ENCODE measurements at regions not wholly inside any gene's neighbourhood (a gene's known extent, or its start where the extent isn't known, plus 50 kb on each side); places are given as distances from the start of the nearest gene placed in this dataset.

DNA sequence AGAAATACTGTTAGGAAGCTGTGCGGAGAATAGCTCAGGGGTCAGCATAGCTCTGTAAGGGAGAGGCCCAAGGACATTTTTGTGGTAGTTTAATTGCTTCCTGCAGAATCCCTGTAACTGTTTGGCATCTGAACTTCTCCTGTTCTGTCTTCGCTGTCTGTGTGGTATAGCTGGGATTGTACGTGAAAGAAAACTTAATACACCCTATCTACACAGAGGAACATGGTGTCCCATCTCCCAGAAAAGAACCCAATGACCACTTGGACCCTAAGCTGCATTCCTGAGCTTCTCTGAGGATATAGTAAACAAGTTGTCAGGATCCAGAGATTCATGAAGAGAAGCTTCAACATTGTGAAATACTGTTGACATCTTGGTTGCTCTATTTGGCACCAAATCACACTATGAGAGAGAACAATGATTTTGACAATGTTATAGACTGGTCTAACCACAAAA, 81.3 kb downstream of the CDC42EP3 start:
- Histone ChIP-seq H4K20me1 (replicated peaks in 1 of 2; ENCODE audit: control insufficient read depth in 1 of 2, insufficient read depth in 2 of 2, low read length in 2 of 2) (no peaks in the 10 kb centered on the region), H4K5ac (ENCODE audit: insufficient read length, low read depth, low read length) (no peak overlapping the region), H3K4ac (replicated peaks; ENCODE audit: insufficient read length, low read depth, low read length) (no peak overlapping the region), H3K9ac (replicated peaks in 1 of 4; ENCODE audit: extremely low read depth in 1 of 4, low read depth in 3 of 4, low read length in 3 of 4) (no peak overlapping the region), H2BK15ac (ENCODE audit: low read length) (no peak overlapping the region), H3K18ac (ENCODE audit: extremely low read depth, low read length) (no peak overlapping the region), H3K56ac (replicated peaks; ENCODE audit: insufficient read length, low read depth, low read length) (no peak overlapping the region), H2AFZ (ENCODE audit: low read length) (peak overlapping the region; percentile 36; the same call in 1 of the 2 replicates), H3K27ac (ENCODE audit: low read depth, low read length) (no peak overlapping the region), H3K23ac (ENCODE audit: insufficient read length) (no peak overlapping the region), H2BK20ac (ENCODE audit: low read length) (no peak overlapping the region), H3K9me3 (ENCODE audit: insufficient read depth in 2 of 2, low read depth in 1 of 2, low read length in 1 of 2) (peaks cover 0 to 8% of the 10 kb centered on the region in 2 experiments; a peak in 1 of 4 replicates), H2AK5ac (ENCODE audit: low read depth, low read length) (no peak overlapping the region), H3K27me3 (replicated peaks in 1 of 4; ENCODE audit: control insufficient read depth in 3 of 4, extremely low read depth in 1 of 4, insufficient read depth in 3 of 4, low read length in 3 of 4) (no peaks in the 10 kb centered on the region), H3K79me1 (ENCODE audit: low read depth, low read length) (no peaks in the 10 kb centered on the region), H3K4me2 (ENCODE audit: insufficient read depth in 1 of 2, low read depth in 2 of 2, low read length in 2 of 2) (no peak overlapping the region), H3K14ac (ENCODE audit: insufficient read length) (no peak overlapping the region), H4K8ac (ENCODE audit: extremely low read depth, insufficient read depth, low read length) (no peak overlapping the region), H3K36me3 (ENCODE audit: control insufficient read depth in 2 of 4, insufficient read depth in 4 of 4, low read length in 3 of 4) (no peaks in the 10 kb centered on the region), H3K79me2 (ENCODE audit: control insufficient read depth in 1 of 2, insufficient read depth in 2 of 2, low read length in 2 of 2) (no peaks in the 10 kb centered on the region), H2BK5ac (ENCODE audit: low read depth, low read length) (no peak overlapping the region), H2BK12ac (ENCODE audit: low read depth, low read length) (no peak overlapping the region), H3K23me2 (ENCODE audit: low read depth, low read length) (no peaks in the 10 kb centered on the region; the same call in 1 of the 2 replicates), H2BK120ac (replicated peaks; ENCODE audit: low read depth, low read length) (no peak overlapping the region), H3K4me1 (replicated peaks in 1 of 4; ENCODE audit: control insufficient read depth in 3 of 4, insufficient read depth in 4 of 4, low read length in 3 of 4) (peaks cover 0 to 19% (median 5%) of the 10 kb centered on the region in 4 experiments; a peak in 6 of 7 replicates), H3K4me3 (ENCODE audit: extremely low read depth in 1 of 4, insufficient read depth in 2 of 4, low read depth in 3 of 4, low read length in 4 of 4) (no peak overlapping the region), H4K91ac (replicated peaks; ENCODE audit: insufficient read length, low read length) (no peak overlapping the region)
- no peak for DNase-seq (ENCODE audit: low read depth in 1 of 2, low spot score in 2 of 2)
- ChIA-PET CTCF (ENCODE audit: partially characterized antibody) (interaction anchor here (0.9 to 1.5 kb wide), 4 partner anchors 45 to 287 kb away, joined by 3 to 5 read pairs (median 4); no protein-coding TSS in a partner anchor), POLR2A (ENCODE audit: partially characterized antibody) (no interaction called here)
- WGBS, 2 experiments (ENCODE audit: extremely low coverage in 1 of 2, insufficient coverage in 1 of 2, insufficient read length in 1 of 2, insufficient replicate concordance in 2 of 2, low coverage in 1 of 2, low lambda C conversion rate in 2 of 2, missing lambda C conversion rate in 1 of 2), result 90% methylated on average over 3 of the region's 3 CpGs; no CpG with 5 or more reads in 1 of the 2 experiments
- FAIRE-seq, result no peak

All from H1 (cell line).